ENCODE measurements at regions not wholly inside any gene's neighbourhood (a gene's known extent, or its start where the extent isn't known, plus 50 kb on each side); places are given as distances from the start of the nearest gene placed in this dataset.

DNA sequence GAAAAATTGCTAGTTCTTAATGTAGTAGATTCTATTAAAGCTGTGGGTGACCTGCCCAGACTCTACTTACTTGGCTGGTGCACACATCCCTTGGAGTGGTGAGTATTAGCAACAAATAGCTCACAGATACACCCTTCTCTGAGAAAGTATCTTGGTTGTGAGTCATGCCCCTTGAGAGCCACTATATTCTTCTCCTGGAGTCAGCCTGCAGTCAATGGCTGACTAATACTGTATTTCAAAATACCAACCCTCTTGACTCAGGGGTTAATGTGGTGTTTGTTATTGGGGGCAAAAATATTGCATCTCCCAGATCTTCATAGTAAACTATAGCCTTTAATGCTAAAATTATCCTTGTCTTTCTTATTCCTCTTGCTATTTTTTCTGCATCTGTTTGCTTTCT lies 354.9 kb downstream of the BMPER start (continued):
- TF ChIP-seq, protein P1, sequence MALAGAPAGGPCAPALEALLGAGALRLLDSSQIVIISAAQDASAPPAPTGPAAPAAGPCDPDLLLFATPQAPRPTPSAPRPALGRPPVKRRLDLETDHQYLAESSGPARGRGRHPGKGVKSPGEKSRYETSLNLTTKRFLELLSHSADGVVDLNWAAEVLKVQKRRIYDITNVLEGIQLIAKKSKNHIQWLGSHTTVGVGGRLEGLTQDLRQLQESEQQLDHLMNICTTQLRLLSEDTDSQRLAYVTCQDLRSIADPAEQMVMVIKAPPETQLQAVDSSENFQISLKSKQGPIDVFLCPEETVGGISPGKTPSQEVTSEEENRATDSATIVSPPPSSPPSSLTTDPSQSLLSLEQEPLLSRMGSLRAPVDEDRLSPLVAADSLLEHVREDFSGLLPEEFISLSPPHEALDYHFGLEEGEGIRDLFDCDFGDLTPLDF (CRISPR knock-in tag; IDR thresholded peaks at IDR 0.05): no peak
- no peak for TF ChIP-seq SMAD4 (CRISPR knock-in tag; IDR thresholded peaks at IDR 0.05)
- TF ChIP-seq, protein P2, sequence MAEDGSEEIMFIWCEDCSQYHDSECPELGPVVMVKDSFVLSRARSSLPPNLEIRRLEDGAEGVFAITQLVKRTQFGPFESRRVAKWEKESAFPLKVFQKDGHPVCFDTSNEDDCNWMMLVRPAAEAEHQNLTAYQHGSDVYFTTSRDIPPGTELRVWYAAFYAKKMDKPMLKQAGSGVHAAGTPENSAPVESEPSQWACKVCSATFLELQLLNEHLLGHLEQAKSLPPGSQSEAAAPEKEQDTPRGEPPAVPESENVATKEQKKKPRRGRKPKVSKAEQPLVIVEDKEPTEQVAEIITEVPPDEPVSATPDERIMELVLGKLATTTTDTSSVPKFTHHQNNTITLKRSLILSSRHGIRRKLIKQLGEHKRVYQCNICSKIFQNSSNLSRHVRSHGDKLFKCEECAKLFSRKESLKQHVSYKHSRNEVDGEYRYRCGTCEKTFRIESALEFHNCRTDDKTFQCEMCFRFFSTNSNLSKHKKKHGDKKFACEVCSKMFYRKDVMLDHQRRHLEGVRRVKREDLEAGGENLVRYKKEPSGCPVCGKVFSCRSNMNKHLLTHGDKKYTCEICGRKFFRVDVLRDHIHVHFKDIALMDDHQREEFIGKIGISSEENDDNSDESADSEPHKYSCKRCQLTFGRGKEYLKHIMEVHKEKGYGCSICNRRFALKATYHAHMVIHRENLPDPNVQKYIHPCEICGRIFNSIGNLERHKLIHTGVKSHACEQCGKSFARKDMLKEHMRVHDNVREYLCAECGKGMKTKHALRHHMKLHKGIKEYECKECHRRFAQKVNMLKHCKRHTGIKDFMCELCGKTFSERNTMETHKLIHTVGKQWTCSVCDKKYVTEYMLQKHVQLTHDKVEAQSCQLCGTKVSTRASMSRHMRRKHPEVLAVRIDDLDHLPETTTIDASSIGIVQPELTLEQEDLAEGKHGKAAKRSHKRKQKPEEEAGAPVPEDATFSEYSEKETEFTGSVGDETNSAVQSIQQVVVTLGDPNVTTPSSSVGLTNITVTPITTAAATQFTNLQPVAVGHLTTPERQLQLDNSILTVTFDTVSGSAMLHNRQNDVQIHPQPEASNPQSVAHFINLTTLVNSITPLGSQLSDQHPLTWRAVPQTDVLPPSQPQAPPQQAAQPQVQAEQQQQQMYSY (CRISPR knock-in tag; IDR thresholded peaks at IDR 0.05): no peak

DNA sequence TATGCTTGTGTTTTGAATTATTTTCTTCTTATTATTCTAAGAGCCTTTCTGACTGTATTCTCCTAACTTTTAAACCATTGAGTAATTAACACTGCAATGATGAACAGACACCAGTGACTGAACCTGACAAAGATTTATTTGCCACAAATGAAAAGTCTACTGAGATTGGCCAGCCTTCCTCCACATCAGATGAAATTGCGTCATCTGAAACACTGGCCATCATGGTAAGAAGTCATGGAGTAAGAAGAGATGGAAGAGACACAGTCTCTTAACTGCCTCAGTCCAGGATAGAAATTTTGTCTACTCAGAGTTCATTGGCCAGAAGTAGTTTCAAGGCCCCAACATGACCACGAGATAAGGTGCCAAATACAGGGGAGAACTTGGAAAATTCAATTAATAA lies 357.8 kb downstream of the BMPER start:
- CTCF ChIA-PET: no interaction called here
- ATAC-seq: no peak
- POLR2A ChIA-PET: no interaction called here
- TF ChIP-seq, protein P3, sequence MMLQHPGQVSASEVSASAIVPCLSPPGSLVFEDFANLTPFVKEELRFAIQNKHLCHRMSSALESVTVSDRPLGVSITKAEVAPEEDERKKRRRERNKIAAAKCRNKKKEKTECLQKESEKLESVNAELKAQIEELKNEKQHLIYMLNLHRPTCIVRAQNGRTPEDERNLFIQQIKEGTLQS (CRISPR knock-in tag; conservative IDR thresholded peaks at IDR 0.05): no peak
- no peak for TF ChIP-seq ZNF416 (CRISPR knock-in tag; IDR thresholded peaks at IDR 0.05)
- TF ChIP-seq, protein P4, sequence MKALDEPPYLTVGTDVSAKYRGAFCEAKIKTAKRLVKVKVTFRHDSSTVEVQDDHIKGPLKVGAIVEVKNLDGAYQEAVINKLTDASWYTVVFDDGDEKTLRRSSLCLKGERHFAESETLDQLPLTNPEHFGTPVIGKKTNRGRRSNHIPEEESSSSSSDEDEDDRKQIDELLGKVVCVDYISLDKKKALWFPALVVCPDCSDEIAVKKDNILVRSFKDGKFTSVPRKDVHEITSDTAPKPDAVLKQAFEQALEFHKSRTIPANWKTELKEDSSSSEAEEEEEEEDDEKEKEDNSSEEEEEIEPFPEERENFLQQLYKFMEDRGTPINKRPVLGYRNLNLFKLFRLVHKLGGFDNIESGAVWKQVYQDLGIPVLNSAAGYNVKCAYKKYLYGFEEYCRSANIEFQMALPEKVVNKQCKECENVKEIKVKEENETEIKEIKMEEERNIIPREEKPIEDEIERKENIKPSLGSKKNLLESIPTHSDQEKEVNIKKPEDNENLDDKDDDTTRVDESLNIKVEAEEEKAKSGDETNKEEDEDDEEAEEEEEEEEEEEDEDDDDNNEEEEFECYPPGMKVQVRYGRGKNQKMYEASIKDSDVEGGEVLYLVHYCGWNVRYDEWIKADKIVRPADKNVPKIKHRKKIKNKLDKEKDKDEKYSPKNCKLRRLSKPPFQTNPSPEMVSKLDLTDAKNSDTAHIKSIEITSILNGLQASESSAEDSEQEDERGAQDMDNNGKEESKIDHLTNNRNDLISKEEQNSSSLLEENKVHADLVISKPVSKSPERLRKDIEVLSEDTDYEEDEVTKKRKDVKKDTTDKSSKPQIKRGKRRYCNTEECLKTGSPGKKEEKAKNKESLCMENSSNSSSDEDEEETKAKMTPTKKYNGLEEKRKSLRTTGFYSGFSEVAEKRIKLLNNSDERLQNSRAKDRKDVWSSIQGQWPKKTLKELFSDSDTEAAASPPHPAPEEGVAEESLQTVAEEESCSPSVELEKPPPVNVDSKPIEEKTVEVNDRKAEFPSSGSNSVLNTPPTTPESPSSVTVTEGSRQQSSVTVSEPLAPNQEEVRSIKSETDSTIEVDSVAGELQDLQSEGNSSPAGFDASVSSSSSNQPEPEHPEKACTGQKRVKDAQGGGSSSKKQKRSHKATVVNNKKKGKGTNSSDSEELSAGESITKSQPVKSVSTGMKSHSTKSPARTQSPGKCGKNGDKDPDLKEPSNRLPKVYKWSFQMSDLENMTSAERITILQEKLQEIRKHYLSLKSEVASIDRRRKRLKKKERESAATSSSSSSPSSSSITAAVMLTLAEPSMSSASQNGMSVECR (CRISPR knock-in tag; IDR thresholded peaks at IDR 0.05; ENCODE audit: borderline replicate concordance): no peak
- TF ChIP-seq ZNF396 (CRISPR knock-in tag; IDR thresholded peaks at IDR 0.05; ENCODE audit: borderline replicate concordance): no peak
- TF ChIP-seq, protein P5, sequence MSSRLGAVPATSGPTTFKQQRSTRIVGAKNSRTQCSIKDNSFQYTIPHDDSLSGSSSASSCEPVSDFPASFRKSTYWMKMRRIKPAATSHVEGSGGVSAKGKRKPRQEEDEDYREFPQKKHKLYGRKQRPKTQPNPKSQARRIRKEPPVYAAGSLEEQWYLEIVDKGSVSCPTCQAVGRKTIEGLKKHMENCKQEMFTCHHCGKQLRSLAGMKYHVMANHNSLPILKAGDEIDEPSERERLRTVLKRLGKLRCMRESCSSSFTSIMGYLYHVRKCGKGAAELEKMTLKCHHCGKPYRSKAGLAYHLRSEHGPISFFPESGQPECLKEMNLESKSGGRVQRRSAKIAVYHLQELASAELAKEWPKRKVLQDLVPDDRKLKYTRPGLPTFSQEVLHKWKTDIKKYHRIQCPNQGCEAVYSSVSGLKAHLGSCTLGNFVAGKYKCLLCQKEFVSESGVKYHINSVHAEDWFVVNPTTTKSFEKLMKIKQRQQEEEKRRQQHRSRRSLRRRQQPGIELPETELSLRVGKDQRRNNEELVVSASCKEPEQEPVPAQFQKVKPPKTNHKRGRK (CRISPR knock-in tag; IDR thresholded peaks at IDR 0.05; ENCODE audit: borderline replicate concordance): no peak
- TF ChIP-seq, protein P6, sequence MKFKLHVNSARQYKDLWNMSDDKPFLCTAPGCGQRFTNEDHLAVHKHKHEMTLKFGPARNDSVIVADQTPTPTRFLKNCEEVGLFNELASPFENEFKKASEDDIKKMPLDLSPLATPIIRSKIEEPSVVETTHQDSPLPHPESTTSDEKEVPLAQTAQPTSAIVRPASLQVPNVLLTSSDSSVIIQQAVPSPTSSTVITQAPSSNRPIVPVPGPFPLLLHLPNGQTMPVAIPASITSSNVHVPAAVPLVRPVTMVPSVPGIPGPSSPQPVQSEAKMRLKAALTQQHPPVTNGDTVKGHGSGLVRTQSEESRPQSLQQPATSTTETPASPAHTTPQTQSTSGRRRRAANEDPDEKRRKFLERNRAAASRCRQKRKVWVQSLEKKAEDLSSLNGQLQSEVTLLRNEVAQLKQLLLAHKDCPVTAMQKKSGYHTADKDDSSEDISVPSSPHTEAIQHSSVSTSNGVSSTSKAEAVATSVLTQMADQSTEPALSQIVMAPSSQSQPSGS (CRISPR knock-in tag; IDR thresholded peaks at IDR 0.05; ENCODE audit: borderline replicate concordance, low read depth): no peak
- no peak for TF ChIP-seq ZNF317 (CRISPR knock-in tag; IDR thresholded peaks at IDR 0.05; ENCODE audit: borderline replicate concordance, low read depth)
- no peak for TF ChIP-seq MYBL2 (CRISPR knock-in tag; IDR thresholded peaks at IDR 0.05)
- no peak for TF ChIP-seq FOXK1 (CRISPR knock-in tag; IDR thresholded peaks at IDR 0.05)
- TF ChIP-seq ZNF423 (CRISPR knock-in tag; IDR thresholded peaks at IDR 0.05): no peak
- TF ChIP-seq, protein P7, sequence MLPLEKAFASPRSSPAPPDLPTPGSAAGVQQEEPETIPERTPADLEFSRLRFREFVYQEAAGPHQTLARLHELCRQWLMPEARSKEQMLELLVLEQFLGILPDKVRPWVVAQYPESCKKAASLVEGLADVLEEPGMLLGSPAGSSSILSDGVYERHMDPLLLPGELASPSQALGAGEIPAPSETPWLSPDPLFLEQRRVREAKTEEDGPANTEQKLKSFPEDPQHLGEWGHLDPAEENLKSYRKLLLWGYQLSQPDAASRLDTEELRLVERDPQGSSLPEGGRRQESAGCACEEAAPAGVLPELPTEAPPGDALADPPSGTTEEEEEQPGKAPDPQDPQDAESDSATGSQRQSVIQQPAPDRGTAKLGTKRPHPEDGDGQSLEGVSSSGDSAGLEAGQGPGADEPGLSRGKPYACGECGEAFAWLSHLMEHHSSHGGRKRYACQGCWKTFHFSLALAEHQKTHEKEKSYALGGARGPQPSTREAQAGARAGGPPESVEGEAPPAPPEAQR (CRISPR knock-in tag; IDR thresholded peaks at IDR 0.05): no peak
- no peak for TF ChIP-seq NR2C2 (CRISPR knock-in tag; IDR thresholded peaks at IDR 0.05)
- TF ChIP-seq, protein P8, sequence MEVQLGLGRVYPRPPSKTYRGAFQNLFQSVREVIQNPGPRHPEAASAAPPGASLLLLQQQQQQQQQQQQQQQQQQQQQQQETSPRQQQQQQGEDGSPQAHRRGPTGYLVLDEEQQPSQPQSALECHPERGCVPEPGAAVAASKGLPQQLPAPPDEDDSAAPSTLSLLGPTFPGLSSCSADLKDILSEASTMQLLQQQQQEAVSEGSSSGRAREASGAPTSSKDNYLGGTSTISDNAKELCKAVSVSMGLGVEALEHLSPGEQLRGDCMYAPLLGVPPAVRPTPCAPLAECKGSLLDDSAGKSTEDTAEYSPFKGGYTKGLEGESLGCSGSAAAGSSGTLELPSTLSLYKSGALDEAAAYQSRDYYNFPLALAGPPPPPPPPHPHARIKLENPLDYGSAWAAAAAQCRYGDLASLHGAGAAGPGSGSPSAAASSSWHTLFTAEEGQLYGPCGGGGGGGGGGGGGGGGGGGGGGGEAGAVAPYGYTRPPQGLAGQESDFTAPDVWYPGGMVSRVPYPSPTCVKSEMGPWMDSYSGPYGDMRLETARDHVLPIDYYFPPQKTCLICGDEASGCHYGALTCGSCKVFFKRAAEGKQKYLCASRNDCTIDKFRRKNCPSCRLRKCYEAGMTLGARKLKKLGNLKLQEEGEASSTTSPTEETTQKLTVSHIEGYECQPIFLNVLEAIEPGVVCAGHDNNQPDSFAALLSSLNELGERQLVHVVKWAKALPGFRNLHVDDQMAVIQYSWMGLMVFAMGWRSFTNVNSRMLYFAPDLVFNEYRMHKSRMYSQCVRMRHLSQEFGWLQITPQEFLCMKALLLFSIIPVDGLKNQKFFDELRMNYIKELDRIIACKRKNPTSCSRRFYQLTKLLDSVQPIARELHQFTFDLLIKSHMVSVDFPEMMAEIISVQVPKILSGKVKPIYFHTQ (CRISPR knock-in tag; IDR thresholded peaks at IDR 0.05): no peak
- TF ChIP-seq, protein P9, sequence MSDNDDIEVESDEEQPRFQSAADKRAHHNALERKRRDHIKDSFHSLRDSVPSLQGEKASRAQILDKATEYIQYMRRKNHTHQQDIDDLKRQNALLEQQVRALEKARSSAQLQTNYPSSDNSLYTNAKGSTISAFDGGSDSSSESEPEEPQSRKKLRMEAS (CRISPR knock-in tag; IDR thresholded peaks at IDR 0.05): no peak
- no peak for TF ChIP-seq TP53 (CRISPR knock-in tag; IDR thresholded peaks at IDR 0.05)
- TF ChIP-seq SP1 (CRISPR knock-in tag; conservative IDR thresholded peaks at IDR 0.05): no peak

More for the DNA sequence above, 357.8 kb downstream of the BMPER start:
- H3K4me3 Mint-ChIP-seq: no peak overlapping the region
- H3K27ac Mint-ChIP-seq: no peak overlapping the region
- H3K36me3 Mint-ChIP-seq: peaks cover 15% of the 10 kb centered on the region
- H3K27me3 Mint-ChIP-seq (ENCODE audit: low read depth): no peaks in the 10 kb centered on the region
- DNase-seq (ENCODE audit: low spot score): no peak
- peaks cover 22% of the 10 kb centered on the region for H3K9me3 Mint-ChIP-seq
- peaks cover 2% of the 10 kb centered on the region for H3K4me1 Mint-ChIP-seq
